K562 (cell line): ENCODE measurements at regions not wholly inside any gene's neighbourhood (a gene's known extent, or its start where the extent isn't known, plus 50 kb on each side); places are given as distances from the start of the nearest gene placed in this dataset.

Experiments
- NELFE ChIP-seq: IDR thresholded peaks from 2 replicates; pipeline ENCODE4 v1.6.1; 2011; ENCODE audit warnings: mild to moderate bottlenecking; ENCODE audit not compliant: insufficient read depth, insufficient read length
- ZNF184 ChIP-seq: sonication (generic); formaldehyde crosslinking; IDR thresholded peaks from 2 replicates; pipeline ENCODE4 v1.5.0; 2020; ENCODE audit warnings: missing genetic modification reagents
- TF ChIP-seq, protein P1 (sequence below): sonication (generic); formaldehyde crosslinking; IDR thresholded peaks from 2 replicates; pipeline ENCODE4 v1.9.0; 2022; ENCODE audit warnings: mild to moderate bottlenecking, missing genetic modification reagents

DNA sequence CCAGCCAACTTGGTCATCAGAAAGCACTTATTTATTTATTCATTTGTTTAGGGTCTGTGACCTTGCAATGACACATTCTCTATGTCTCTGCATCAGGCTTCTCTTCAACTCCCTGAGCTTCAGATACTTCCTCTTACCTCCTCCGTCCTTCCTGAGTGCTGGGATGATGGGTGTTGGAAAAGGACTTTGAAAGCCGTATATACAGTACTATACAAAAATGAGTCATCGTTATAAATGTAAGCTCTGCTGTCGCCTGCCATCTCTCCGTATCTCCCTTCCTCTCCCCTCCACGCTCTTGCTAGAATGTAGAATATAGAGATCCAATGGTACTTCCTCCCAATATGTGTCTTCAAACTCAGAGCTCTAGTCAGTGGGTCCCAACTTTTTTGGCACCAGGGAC lies 91.9 kb upstream of the SALL4 start:
- TF ChIP-seq, protein P1, sequence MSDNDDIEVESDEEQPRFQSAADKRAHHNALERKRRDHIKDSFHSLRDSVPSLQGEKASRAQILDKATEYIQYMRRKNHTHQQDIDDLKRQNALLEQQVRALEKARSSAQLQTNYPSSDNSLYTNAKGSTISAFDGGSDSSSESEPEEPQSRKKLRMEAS (CRISPR knock-in tag) = no peak
- TF ChIP-seq NELFE (no peak), ZNF184 (CRISPR knock-in tag) (no peak)
